HG02623 (cell line): ENCODE measurements at regions not wholly inside any gene's neighbourhood (a gene's known extent, or its start where the extent isn't known, plus 50 kb on each side); places are given as distances from the start of the nearest gene placed in this dataset.

ENCODE experiments used
- ATAC-seq: cut with Tn5 transposase; IDR thresholded peaks from one replicate; pipeline ENCODE4 v1.9.1; 2021; ENCODE audit warnings: moderate library complexity; ENCODE audit not compliant: unreplicated experiment

DNA sequence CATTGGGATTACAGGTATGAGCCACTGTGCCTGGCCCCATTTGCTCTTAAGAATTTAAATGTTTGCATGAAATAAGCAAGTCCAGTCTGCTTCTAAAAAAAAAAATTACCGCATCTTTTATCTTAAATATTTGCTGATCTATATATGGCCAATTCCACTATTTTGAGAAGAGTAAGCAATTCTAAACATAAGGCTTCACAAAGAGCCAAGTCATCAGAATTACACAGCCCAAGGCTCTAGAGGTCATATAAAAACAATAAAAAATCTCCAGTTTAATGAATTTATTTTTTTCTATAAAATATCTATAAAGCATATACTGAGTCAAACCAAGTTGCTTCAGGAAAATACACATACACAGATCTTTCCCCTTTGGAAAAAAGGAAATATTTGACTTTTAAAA is 79.0 kb upstream of the CPNE8 start:
- no peak for ATAC-seq

GRCh38 chr12:38983117-38983571 is 77.8 kb upstream of the CPNE8 start:
- ATAC-seq: no peak

- ATAC-seq: no peak
Observed at GRCh38 chr12:38977132-38977531, 71.7 kb upstream of the CPNE8 start.

DNA sequence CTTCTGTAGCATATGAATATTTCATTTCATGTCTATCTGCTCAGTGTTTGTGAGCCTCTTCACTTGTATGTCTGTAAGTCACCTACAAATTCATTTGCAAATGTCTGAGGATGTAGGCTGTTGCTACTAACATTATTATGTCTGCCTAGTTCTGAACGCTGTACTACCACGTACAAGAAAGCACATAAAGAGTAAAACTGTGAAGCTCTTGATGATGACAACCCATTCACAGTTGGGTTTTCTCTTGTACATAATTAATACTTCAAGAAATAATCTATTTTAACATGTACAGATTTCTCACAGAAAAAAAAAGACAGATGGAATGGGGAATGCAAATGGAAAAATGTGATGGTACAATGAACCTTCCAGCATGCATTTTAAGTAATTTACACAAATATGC is 64.3 kb upstream of the CPNE8 start:
- ATAC-seq: no peak

DNA sequence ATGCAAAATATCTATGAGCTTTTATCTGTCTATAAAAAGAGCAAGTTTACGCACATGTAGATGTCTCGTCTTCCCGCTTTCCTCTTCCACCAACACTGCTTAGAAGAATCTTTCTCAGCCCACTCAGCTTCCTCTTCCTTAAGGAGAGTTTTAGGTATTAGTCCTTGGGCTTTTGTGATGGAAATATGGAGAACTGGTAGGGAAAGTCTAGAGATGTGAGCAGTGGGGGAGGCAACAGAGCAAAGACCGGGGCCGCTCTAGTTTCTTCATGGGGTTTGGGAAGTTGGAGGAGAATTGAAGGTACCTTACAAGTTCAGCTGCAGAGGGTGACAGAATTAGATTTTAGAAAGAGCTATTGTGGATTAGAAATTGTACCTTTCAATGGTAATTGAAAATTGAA is 56.3 kb upstream of the CPNE8 start:
- no peak for ATAC-seq

- ATAC-seq: no peak
Observed at GRCh38 chr12:38961012-38961411, 55.6 kb upstream of the CPNE8 start.

DNA sequence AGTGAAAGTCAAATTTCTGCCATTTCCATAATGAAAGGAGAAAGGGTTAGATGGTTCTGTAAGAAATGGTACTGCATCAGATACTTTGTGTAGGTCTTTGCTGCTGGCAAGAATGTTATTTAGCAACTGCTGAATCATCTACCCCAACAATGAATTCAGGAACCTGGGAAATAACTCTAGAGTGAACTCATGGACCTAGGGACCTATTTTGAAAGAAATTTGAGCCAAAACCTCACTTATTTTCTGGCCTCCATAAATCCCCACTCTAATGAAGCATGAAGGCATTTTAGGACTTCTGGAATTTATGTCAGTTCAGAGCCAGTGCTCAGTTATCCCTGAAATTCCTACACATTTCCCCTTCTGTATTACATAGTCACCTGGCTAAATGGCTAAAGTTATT is 50.9 kb upstream of the CPNE8 start:
- no peak for ATAC-seq
